ENCODE measurements at regions not wholly inside any gene's neighbourhood (a gene's known extent, or its start where the extent isn't known, plus 50 kb on each side); places are given as distances from the start of the nearest gene placed in this dataset.
"Not testable (repeated sequence)": the region's sequence is repeated elsewhere in the genome, so short reads cannot be mapped to it uniquely, and the experiment has no call there.

DNA sequence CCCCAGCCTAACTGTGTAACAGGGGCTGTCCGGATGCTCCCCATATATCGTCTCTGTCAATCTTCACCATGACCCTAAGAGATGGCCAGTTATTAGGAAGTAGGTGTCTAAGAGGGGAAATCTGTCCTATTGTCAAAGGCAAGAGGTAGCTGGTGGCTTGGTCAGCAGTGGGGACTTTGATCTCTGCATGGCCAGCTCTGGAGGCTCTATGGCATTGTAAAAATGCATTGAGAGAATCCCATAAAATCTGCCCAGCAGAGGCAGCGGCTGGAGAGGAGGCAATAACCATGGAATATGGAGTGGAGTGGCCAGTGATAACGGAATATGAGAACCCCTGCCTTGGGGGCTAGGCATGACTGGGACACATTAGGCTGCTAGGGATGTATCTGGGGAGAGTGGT lies 88.8 kb downstream of the MRM1 start:
- peaks cover 28% of the 10 kb centered on the region for H3K27me3 ChIP-seq (ENCODE audit: insufficient read depth, low read length)
- H2AFZ ChIP-seq (ENCODE audit: low read depth, low read length) = no peak overlapping the region
- no peak overlapping the region for H3K4me2 ChIP-seq (ENCODE audit: low read length)
- H3K4me1 Mint-ChIP-seq (ENCODE audit: low read depth, unreplicated experiment) = no peaks in the 10 kb centered on the region
- no peaks in the 10 kb centered on the region for H3K9me3 ChIP-seq (ENCODE audit: insufficient read depth, low read depth, low read length)
- FAIRE-seq (no peak), DNase-seq (ENCODE audit: low read depth) (no peak)
- H3K79me2 ChIP-seq (ENCODE audit: insufficient read depth, low read length) = no peaks in the 10 kb centered on the region
- H3K36me3 ChIP-seq (ENCODE audit: insufficient read depth, low read length) = no peaks in the 10 kb centered on the region
- H3K27ac ChIP-seq (ENCODE audit: low read depth, low read length) = no peak overlapping the region
- H3K4me1 ChIP-seq (ENCODE audit: insufficient read depth, low read length) = no peaks in the 10 kb centered on the region
- no peak for TF ChIP-seq CTCF (IDR thresholded peaks at IDR 0.05; ENCODE audit: insufficient read depth, low read depth, low read length)
- no peak for TF ChIP-seq EZH2 (IDR thresholded peaks at IDR 0.05; ENCODE audit: insufficient read depth, low read length)
- no peak overlapping the region for H3K4me3 ChIP-seq (ENCODE audit: insufficient read depth, low read depth, low read length)
- no peak overlapping the region for H3K4me3 Mint-ChIP-seq (ENCODE audit: unreplicated experiment)
- H3K27ac Mint-ChIP-seq (ENCODE audit: unreplicated experiment) = no peak overlapping the region
- H4K20me1 ChIP-seq (ENCODE audit: insufficient read depth, low read length) = no peaks in the 10 kb centered on the region
- H3K36me3 Mint-ChIP-seq (ENCODE audit: low read depth, unreplicated experiment) = no peaks in the 10 kb centered on the region
- no peaks in the 10 kb centered on the region for H3K9me3 Mint-ChIP-seq (ENCODE audit: unreplicated experiment)
- no peak overlapping the region for H3K9ac ChIP-seq (ENCODE audit: low read length)
- peaks cover 80% of the 10 kb centered on the region for H3K27me3 Mint-ChIP-seq (ENCODE audit: low read depth, unreplicated experiment)

GRCh38 chr17:36691606-36692005 lies 90.2 kb downstream of the MRM1 start:
- Histone ChIP-seq H3K27me3 (ENCODE audit: insufficient read depth, low read length) (peaks cover 27% of the 10 kb centered on the region), H3K4me2 (ENCODE audit: low read length) (no peak overlapping the region), H3K79me2 (ENCODE audit: insufficient read depth, low read length) (no peaks in the 10 kb centered on the region), H3K4me1 (ENCODE audit: insufficient read depth, low read length) (no peaks in the 10 kb centered on the region), H2AFZ (ENCODE audit: low read depth, low read length) (no peak overlapping the region), H3K9me3 (ENCODE audit: insufficient read depth, low read depth, low read length) (no peaks in the 10 kb centered on the region), H3K4me3 (ENCODE audit: insufficient read depth, low read depth, low read length) (no peak overlapping the region), H3K27ac (ENCODE audit: low read depth, low read length) (no peak overlapping the region), H3K9ac (ENCODE audit: low read length) (no peak overlapping the region), H4K20me1 (ENCODE audit: insufficient read depth, low read length) (no peaks in the 10 kb centered on the region), H3K36me3 (ENCODE audit: insufficient read depth, low read length) (no peaks in the 10 kb centered on the region)
- H3K27ac Mint-ChIP-seq (ENCODE audit: unreplicated experiment) = no peak overlapping the region
- FAIRE-seq (no peak), DNase-seq (ENCODE audit: low read depth) (no peak)
- no peaks in the 10 kb centered on the region for H3K4me1 Mint-ChIP-seq (ENCODE audit: low read depth, unreplicated experiment)
- H3K36me3 Mint-ChIP-seq (ENCODE audit: low read depth, unreplicated experiment) = no peaks in the 10 kb centered on the region
- H3K4me3 Mint-ChIP-seq (ENCODE audit: unreplicated experiment) = no peak overlapping the region
- no peak for TF ChIP-seq EZH2 (IDR thresholded peaks at IDR 0.05; ENCODE audit: insufficient read depth, low read length)
- no peak for TF ChIP-seq CTCF (IDR thresholded peaks at IDR 0.05; ENCODE audit: insufficient read depth, low read depth, low read length)
- H3K9me3 Mint-ChIP-seq (ENCODE audit: unreplicated experiment) = no peaks in the 10 kb centered on the region
- H3K27me3 Mint-ChIP-seq (ENCODE audit: low read depth, unreplicated experiment) = peaks cover 73% of the 10 kb centered on the region

DNA sequence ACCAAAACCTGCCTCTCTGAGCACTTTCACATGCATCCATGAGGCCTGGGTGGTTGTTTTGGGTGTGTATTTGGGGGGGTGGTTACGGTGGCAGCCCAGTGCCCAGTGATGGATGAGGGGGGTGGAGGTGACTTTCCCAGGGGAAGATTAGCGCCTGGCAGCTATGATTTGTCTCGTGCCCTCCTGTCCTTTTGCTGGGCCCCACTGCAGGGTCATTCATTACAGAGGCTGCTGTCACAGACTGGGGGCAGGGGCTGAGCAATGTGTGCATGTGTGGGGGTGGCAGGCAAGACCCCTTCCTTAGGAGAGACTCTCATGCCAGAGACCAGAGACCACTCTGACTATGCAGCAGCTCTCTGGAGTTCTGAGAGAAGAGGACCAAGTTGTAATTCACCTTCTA lies 93.7 kb downstream of the MRM1 start:
- Mint-ChIP-seq H3K9me3 (ENCODE audit: unreplicated experiment) (no peaks in the 10 kb centered on the region), H3K36me3 (ENCODE audit: low read depth, unreplicated experiment) (no peaks in the 10 kb centered on the region), H3K4me3 (ENCODE audit: unreplicated experiment) (no peak overlapping the region), H3K27ac (ENCODE audit: unreplicated experiment) (no peak overlapping the region), H3K27me3 (ENCODE audit: low read depth, unreplicated experiment) (peaks cover 76% of the 10 kb centered on the region), H3K4me1 (ENCODE audit: low read depth, unreplicated experiment) (no peaks in the 10 kb centered on the region)
- no peaks in the 10 kb centered on the region for H3K36me3 ChIP-seq (ENCODE audit: insufficient read depth, low read length)
- H3K9ac ChIP-seq (ENCODE audit: low read length) = no peak overlapping the region
- no peak overlapping the region for H3K4me3 ChIP-seq (ENCODE audit: insufficient read depth, low read depth, low read length)
- no peak for TF ChIP-seq EZH2 (IDR thresholded peaks at IDR 0.05; ENCODE audit: insufficient read depth, low read length)
- TF ChIP-seq CTCF (IDR thresholded peaks at IDR 0.05; ENCODE audit: insufficient read depth, low read depth, low read length) = no peak
- peaks cover 18% of the 10 kb centered on the region for H3K27me3 ChIP-seq (ENCODE audit: insufficient read depth, low read length)
- no peaks in the 10 kb centered on the region for H3K79me2 ChIP-seq (ENCODE audit: insufficient read depth, low read length)
- no peak overlapping the region for H3K4me2 ChIP-seq (ENCODE audit: low read length)
- H3K27ac ChIP-seq (ENCODE audit: low read depth, low read length) = no peak overlapping the region
- H4K20me1 ChIP-seq (ENCODE audit: insufficient read depth, low read length) = no peaks in the 10 kb centered on the region
- DNase-seq (ENCODE audit: low read depth) (no peak), FAIRE-seq (no peak)
- no peaks in the 10 kb centered on the region for H3K9me3 ChIP-seq (ENCODE audit: insufficient read depth, low read depth, low read length)
- no peak overlapping the region for H2AFZ ChIP-seq (ENCODE audit: low read depth, low read length)
- no peaks in the 10 kb centered on the region for H3K4me1 ChIP-seq (ENCODE audit: insufficient read depth, low read length)

- not testable (repeated sequence) for DNase-seq (ENCODE audit: low read depth)
Observed at GRCh38 chr17:36695710-36696109, 94.3 kb downstream of the MRM1 start.

More at GRCh38 chr17:36695710-36696109, 94.3 kb downstream of the MRM1 start:
- not testable (repeated sequence) for H3K4me3 Mint-ChIP-seq (ENCODE audit: unreplicated experiment); H3K9me3 Mint-ChIP-seq (ENCODE audit: unreplicated experiment); H3K4me1 ChIP-seq (ENCODE audit: insufficient read depth, low read length); H3K79me2 ChIP-seq (ENCODE audit: insufficient read depth, low read length); H3K27ac Mint-ChIP-seq (ENCODE audit: unreplicated experiment); H3K9ac ChIP-seq (ENCODE audit: low read length); H3K9me3 ChIP-seq (ENCODE audit: insufficient read depth, low read depth, low read length); FAIRE-seq; H3K36me3 Mint-ChIP-seq (ENCODE audit: low read depth, unreplicated experiment); H3K36me3 ChIP-seq (ENCODE audit: insufficient read depth, low read length); H3K4me2 ChIP-seq (ENCODE audit: low read length); H2AFZ ChIP-seq (ENCODE audit: low read depth, low read length); H4K20me1 ChIP-seq (ENCODE audit: insufficient read depth, low read length); H3K4me3 ChIP-seq (ENCODE audit: insufficient read depth, low read depth, low read length); H3K27ac ChIP-seq (ENCODE audit: low read depth, low read length); H3K4me1 Mint-ChIP-seq (ENCODE audit: low read depth, unreplicated experiment)
- peaks cover 76% of the 10 kb centered on the region for H3K27me3 Mint-ChIP-seq (ENCODE audit: low read depth, unreplicated experiment)
- peaks cover 15% of the 10 kb centered on the region for H3K27me3 ChIP-seq (ENCODE audit: insufficient read depth, low read length)
